A673 (cell line): ENCODE measurements at regions not wholly inside any gene's neighbourhood (a gene's known extent, or its start where the extent isn't known, plus 50 kb on each side); places are given as distances from the start of the nearest gene placed in this dataset.

Source experiments
- BruUV-seq: library from RNA; stranded (reverse); fragments of 400-500 nt; replicated peaks from 2 replicates; lab custom pipeline; 2021; lab: Mats Ljungman, UMichigan
- CTCF ChIA-PET: fragments of 300-600 bp; sonication (Branson Sonifier 250); formaldehyde crosslinking; loops from one replicate; lab custom pipeline; 2022; ENCODE audit warnings: antibody characterized with exemption; lab: Charles Lee
- POLR2A ChIA-PET: fragments of 300-600 bp; sonication (Branson Sonifier 250); formaldehyde crosslinking; loops from one replicate; lab custom pipeline; 2022; ENCODE audit warnings: antibody characterized with exemption; ENCODE audit not compliant: low non-redundant PET; lab: Charles Lee
- DNase-seq: peaks from one replicate; pipeline ENCODE4 v3.0.0-alpha.2; 2015; ENCODE audit warnings: low spot score
- H3K27ac ChIP-seq: fragments of 200-600 bp; sonication (generic); 2 replicates; pipeline ENCODE4 v1.5.1; 2016; ENCODE audit warnings: mixed run types, low read depth, mild to moderate bottlenecking, mixed read lengths, antibody characterized with exemption, low read length; ENCODE audit not compliant: poor library complexity, severe bottlenecking
- H3K27me3 ChIP-seq: fragments of 200-600 bp; sonication (generic); replicated peaks from 2 replicates; pipeline ENCODE4 v1.6.1; 2017; ENCODE audit warnings: mixed run types, low read depth, mild to moderate bottlenecking, mixed read lengths, antibody characterized with exemption, low read length; ENCODE audit not compliant: insufficient read depth, poor library complexity
- H3K36me3 ChIP-seq: fragments of 200-600 bp; sonication (generic); 2 replicates; pipeline ENCODE4 v1.6.1; 2016; ENCODE audit warnings: mixed run types, mild to moderate bottlenecking, mixed read lengths, antibody characterized with exemption, low read length; ENCODE audit not compliant: insufficient read depth, poor library complexity, severe bottlenecking
- H3K4me1 ChIP-seq: fragments of 200-600 bp; sonication (generic); 2 replicates; pipeline ENCODE4 v1.6.1; 2017; ENCODE audit warnings: mixed run types, mild to moderate bottlenecking, mixed read lengths, antibody characterized with exemption, low read length; ENCODE audit not compliant: insufficient read depth, poor library complexity, severe bottlenecking
- H3K4me3 ChIP-seq: fragments of 200-600 bp; sonication (generic); 2 replicates; pipeline ENCODE4 v1.5.1; 2016; ENCODE audit warnings: low read depth, mixed run types, mild to moderate bottlenecking, mixed read lengths, low read length; ENCODE audit not compliant: poor library complexity, severe bottlenecking
- H3K9me3 ChIP-seq: fragments of 200-600 bp; sonication (generic); 2 replicates; pipeline ENCODE4 v1.6.1; 2016; ENCODE audit warnings: mixed run types, low read depth, mild to moderate bottlenecking, mixed read lengths, antibody characterized with exemption, low read length; ENCODE audit not compliant: poor library complexity, severe bottlenecking
- EZH2 ChIP-seq: fragments of 200-600 bp; sonication (generic); IDR thresholded peaks from 2 replicates; pipeline ENCODE4 v1.6.1; 2017; ENCODE audit warnings: borderline replicate concordance, low read depth, mild to moderate bottlenecking, mixed read lengths, antibody characterized with exemption, low read length; ENCODE audit not compliant: poor library complexity, severe bottlenecking
- intact Hi-C: fragments of 100-400 bp; cut with micrococcal nuclease; formaldehyde crosslinking; loops from one replicate; pipeline ENCODE4 v1.10.0; 2022; ENCODE audit not compliant: unreplicated experiment
- TF ChIP-seq, protein P1 (sequence below): fragments of 300-800, 200-600 bp; sonication (generic); conservative IDR thresholded peaks from 2 replicates; pipeline ENCODE4 v1.5.1; 2017; ENCODE audit warnings: low read depth, mild to moderate bottlenecking, antibody characterized with exemption, low read length, moderate library complexity, mixed read lengths

DNA sequence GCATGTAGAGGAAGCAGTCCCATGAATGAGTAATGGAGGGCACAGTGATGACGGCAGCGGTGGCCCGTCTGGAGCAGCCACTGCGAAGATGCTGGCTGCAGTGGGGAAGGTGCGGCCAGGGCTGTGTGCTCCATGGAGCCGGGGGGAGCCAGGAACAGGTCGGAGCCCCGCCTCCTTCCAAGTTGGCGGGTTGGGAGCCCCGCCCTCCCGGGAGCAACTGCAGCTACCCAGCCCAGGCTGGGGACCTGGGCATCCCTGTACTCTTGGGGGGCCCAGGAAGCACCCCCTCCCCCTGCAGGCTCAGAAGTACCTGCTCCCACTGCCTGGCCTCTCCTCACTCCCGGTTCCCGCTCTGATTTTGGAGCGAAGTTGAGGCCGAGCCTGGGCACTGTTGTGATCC is 175.1 kb upstream of the ADCY1 start:
- Histone ChIP-seq H3K36me3 (no peaks in the 10 kb centered on the region), H3K4me1 (no peaks in the 10 kb centered on the region), H3K27me3 (no peaks in the 10 kb centered on the region), H3K27ac (no peak overlapping the region), H3K9me3 (no peaks in the 10 kb centered on the region), H3K4me3 (no peak overlapping the region)
- intact Hi-C loops: no loop called here
- ChIA-PET POLR2A (no interaction called here), CTCF (no interaction called here)
- TF ChIP-seq, protein P1, sequence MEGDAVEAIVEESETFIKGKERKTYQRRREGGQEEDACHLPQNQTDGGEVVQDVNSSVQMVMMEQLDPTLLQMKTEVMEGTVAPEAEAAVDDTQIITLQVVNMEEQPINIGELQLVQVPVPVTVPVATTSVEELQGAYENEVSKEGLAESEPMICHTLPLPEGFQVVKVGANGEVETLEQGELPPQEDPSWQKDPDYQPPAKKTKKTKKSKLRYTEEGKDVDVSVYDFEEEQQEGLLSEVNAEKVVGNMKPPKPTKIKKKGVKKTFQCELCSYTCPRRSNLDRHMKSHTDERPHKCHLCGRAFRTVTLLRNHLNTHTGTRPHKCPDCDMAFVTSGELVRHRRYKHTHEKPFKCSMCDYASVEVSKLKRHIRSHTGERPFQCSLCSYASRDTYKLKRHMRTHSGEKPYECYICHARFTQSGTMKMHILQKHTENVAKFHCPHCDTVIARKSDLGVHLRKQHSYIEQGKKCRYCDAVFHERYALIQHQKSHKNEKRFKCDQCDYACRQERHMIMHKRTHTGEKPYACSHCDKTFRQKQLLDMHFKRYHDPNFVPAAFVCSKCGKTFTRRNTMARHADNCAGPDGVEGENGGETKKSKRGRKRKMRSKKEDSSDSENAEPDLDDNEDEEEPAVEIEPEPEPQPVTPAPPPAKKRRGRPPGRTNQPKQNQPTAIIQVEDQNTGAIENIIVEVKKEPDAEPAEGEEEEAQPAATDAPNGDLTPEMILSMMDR: no peak
- TF ChIP-seq EZH2: no peak
- DNase-seq: no peak
- BruUV-seq: no TSS peak

DNA sequence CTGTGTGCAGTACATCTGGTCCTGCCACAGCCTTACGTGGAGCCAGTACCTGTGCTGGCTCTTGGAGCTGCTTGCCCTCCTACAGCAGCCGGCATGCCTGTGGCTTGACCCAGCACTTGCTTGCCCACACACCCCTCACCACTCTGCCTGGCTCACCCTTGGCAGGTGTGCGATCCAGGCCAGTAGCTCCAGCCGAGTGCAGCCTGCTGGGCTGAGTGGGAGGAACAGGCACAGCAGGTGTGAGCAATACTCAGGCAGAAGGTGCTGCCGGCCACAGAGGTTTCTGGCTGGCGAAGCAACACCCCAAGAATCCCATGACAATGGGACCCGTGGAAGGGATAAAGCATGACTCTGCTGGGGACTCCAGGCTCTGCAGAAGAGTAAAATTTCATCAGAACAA is 173.5 kb upstream of the ADCY1 start:
- no peaks in the 10 kb centered on the region for H3K4me1 ChIP-seq
- intact Hi-C loops: no loop called here
- no peak overlapping the region for H3K27ac ChIP-seq
- no TSS peak for BruUV-seq
- DNase-seq: no peak
- ChIA-PET CTCF (no interaction called here), POLR2A (no interaction called here)
- no peaks in the 10 kb centered on the region for H3K27me3 ChIP-seq
- H3K36me3 ChIP-seq: no peaks in the 10 kb centered on the region
- no peak overlapping the region for H3K4me3 ChIP-seq
- no peak for TF ChIP-seq EZH2
- TF ChIP-seq, protein P1: no peak
- H3K9me3 ChIP-seq: no peaks in the 10 kb centered on the region

DNA sequence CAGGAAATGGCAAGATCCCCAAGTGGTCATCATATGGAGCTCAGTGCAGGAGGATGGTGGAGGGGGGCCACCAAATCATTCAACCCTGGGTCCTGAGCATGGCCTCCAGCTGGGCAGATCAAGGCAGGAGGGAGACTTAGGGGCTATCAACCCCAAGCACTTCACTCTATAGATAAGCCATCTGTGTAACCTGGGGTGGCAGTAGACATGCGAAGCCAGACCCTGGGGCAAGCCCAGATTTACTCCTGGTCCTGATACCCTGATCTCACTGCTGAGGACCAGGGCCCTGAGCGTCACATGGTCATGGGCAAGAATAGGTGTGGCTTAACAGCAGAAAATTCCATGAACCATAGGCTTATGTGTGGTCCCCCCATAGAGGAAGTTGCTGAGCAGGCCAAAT is 173.0 kb upstream of the ADCY1 start:
- no peaks in the 10 kb centered on the region for H3K9me3 ChIP-seq
- ChIA-PET POLR2A (no interaction called here), CTCF (no interaction called here)
- intact Hi-C loops: no loop called here
- no peak for DNase-seq
- H3K4me3 ChIP-seq: no peak overlapping the region
- H3K36me3 ChIP-seq: no peaks in the 10 kb centered on the region
- no peak for TF ChIP-seq EZH2
- TF ChIP-seq, protein P1: no peak
- H3K27me3 ChIP-seq: no peaks in the 10 kb centered on the region
- BruUV-seq: no TSS peak
- no peak overlapping the region for H3K27ac ChIP-seq
- H3K4me1 ChIP-seq: no peaks in the 10 kb centered on the region
